CD4-positive, alpha-beta T cell treated with Interleukin-12 subunit alpha and Interleukin-12 subunit beta, for 1 hour (primary cell): ENCODE measurements at regions not wholly inside any gene's neighbourhood (a gene's known extent, or its start where the extent isn't known, plus 50 kb on each side); places are given as distances from the start of the nearest gene placed in this dataset.
"Not testable (repeated sequence)": the region's sequence is repeated elsewhere in the genome, so short reads cannot be mapped to it uniquely, and the experiment has no call there.

Source experiments
- DNase-seq: peaks from one replicate; pipeline ENCODE4 v3.0.0-alpha.2; 2020

- DNase-seq, result no peak
Observed at GRCh38 chrX:22810876-22811275, 188.9 kb upstream of the DDX53 start.

GRCh38 chrX:22818061-22818460, 181.7 kb upstream of the DDX53 start:
- DNase-seq, result no peak

- DNase-seq, result no peak
Observed at GRCh38 chrX:22855693-22856092, 144.1 kb upstream of the DDX53 start.

- DNase-seq, result no peak
Observed at GRCh38 chrX:22859642-22860041, 140.1 kb upstream of the DDX53 start.

- not testable (repeated sequence) for DNase-seq
Observed at GRCh38 chrX:22866801-22867200, 133.0 kb upstream of the DDX53 start.

GRCh38 chrX:22882543-22882942, 117.2 kb upstream of the DDX53 start:
- DNase-seq, result no peak

- DNase-seq, result no peak
Observed at GRCh38 chrX:22889819-22890218, 109.9 kb upstream of the DDX53 start.

GRCh38 chrX:22912616-22913015, 87.1 kb upstream of the DDX53 start:
- no peak for DNase-seq

- no peak for DNase-seq
Observed at GRCh38 chrX:22922961-22923360, 76.8 kb upstream of the DDX53 start.

GRCh38 chrX:22934640-22935039, 65.1 kb upstream of the DDX53 start:
- DNase-seq, result no peak

GRCh38 chrX:22944945-22945344, 54.8 kb upstream of the DDX53 start:
- DNase-seq, result no peak
